ENCODE measurements at regions not wholly inside any gene's neighbourhood (a gene's known extent, or its start where the extent isn't known, plus 50 kb on each side); places are given as distances from the start of the nearest gene placed in this dataset.

GRCh38 chr17:6274310-6274709, 160.6 kb downstream of the AIPL1 start:
- Histone ChIP-seq H3K36me3 (ENCODE audit: control insufficient read depth, insufficient read depth, low read length) (no peaks in the 10 kb centered on the region), H3K4me1 (ENCODE audit: control insufficient read depth, insufficient read depth, low read length) (no peaks in the 10 kb centered on the region), H3K27ac (ENCODE audit: insufficient read depth, low read length) (no peak overlapping the region), H2AK9ac (replicated peaks; ENCODE audit: low read depth, low read length, poor library complexity) (no peak overlapping the region), H3K4me3 (ENCODE audit: insufficient read depth, low read depth, low read length) (no peak overlapping the region), H3K4me2 (ENCODE audit: low read depth, low read length) (no peak overlapping the region), H2BK20ac (ENCODE audit: low read depth, low read length) (no peak overlapping the region), H2BK5ac (ENCODE audit: low read depth, low read length, poor library complexity, severe bottlenecking) (no peak overlapping the region), H3K9ac (ENCODE audit: low read depth, low read length) (no peak overlapping the region), H3K79me1 (ENCODE audit: low read depth in 1 of 2, low read length in 2 of 2) (no peaks in the 10 kb centered on the region), H3K18ac (ENCODE audit: low read depth, low read length) (no peak overlapping the region), H3K27me3 (ENCODE audit: control insufficient read depth, insufficient read depth, low read length) (no peaks in the 10 kb centered on the region), H2AFZ (replicated peaks; ENCODE audit: low read length, poor library complexity) (no peak overlapping the region), H2AK5ac (ENCODE audit: low read depth, low read length) (no peak overlapping the region), H3K56ac (ENCODE audit: extremely low read depth, insufficient read depth, low read length) (no peak overlapping the region), H3K14ac (replicated peaks; ENCODE audit: low read depth, low read length) (no peak overlapping the region), H3K4ac (ENCODE audit: low read depth, low read length) (no peak overlapping the region), H3K9me1 (ENCODE audit: insufficient read depth, low read length) (no peaks in the 10 kb centered on the region), H2BK120ac (ENCODE audit: low read depth, low read length) (no peak overlapping the region), H4K8ac (ENCODE audit: low read depth in 2 of 2, low read length in 2 of 2) (no peak overlapping the region), H4K5ac (ENCODE audit: low read depth, low read length) (no peak overlapping the region), H4K91ac (ENCODE audit: insufficient read depth, low read depth, low read length) (no peak overlapping the region), H3K23ac (ENCODE audit: low read depth, low read length) (no peak overlapping the region), H2BK15ac (ENCODE audit: low read depth, low read length) (no peak overlapping the region), H3K9me3 (ENCODE audit: control insufficient read depth, insufficient read depth, low read length) (peaks cover 16% of the 10 kb centered on the region), H4K20me1 (ENCODE audit: insufficient read depth, low read length) (no peaks in the 10 kb centered on the region)
- CTCF ChIA-PET, result no interaction called here
- 58% methylated on average over 5 of the region's 6 CpGs; no CpG with 5 or more reads in 1 of the 2 experiments for WGBS, 2 experiments (ENCODE audit: extremely low coverage in 2 of 2, insufficient read length in 1 of 2)
- DNase-seq, result no peak
- TF ChIP-seq POLR2A (IDR thresholded peaks at IDR 0.05; ENCODE audit: low read depth, low read length), result no peak
- TF ChIP-seq SMC3 (IDR thresholded peaks at IDR 0.05; ENCODE audit: low read depth, low read length), result no peak
- TF ChIP-seq BHLHE40 (IDR thresholded peaks at IDR 0.05; ENCODE audit: low read depth, low read length), result no peak
- no peak for TF ChIP-seq MAZ (IDR thresholded peaks at IDR 0.05; ENCODE audit: borderline replicate concordance, low read depth, low read length)
- TF ChIP-seq RAD21 (IDR thresholded peaks at IDR 0.05; ENCODE audit: low read length), result no peak
- TF ChIP-seq CHD1 (IDR thresholded peaks at IDR 0.05; ENCODE audit: low read depth, low read length), result no peak
- no peak for TF ChIP-seq ELK1 (IDR thresholded peaks at IDR 0.05; ENCODE audit: borderline replicate concordance, low read depth, low read length)
- no peak for TF ChIP-seq RFX5 (IDR thresholded peaks at IDR 0.05; ENCODE audit: low read depth, low read length)
- no peak for TF ChIP-seq CTCF (conservative IDR thresholded peaks at IDR 0.05; ENCODE audit: low read depth, low read length)
- TF ChIP-seq USF2 (IDR thresholded peaks at IDR 0.05; ENCODE audit: low read depth, low read length), result no peak
- no peak for TF ChIP-seq RCOR1 (IDR thresholded peaks at IDR 0.05; ENCODE audit: insufficient replicate concordance, low read length)
- intact Hi-C loops (cut with micrococcal nuclease) (no loop called here), dilution Hi-C loops (cut with HindIII; ENCODE audit: low sequenced_read_pairs, unreplicated experiment) (no loop called here), in situ Hi-C loops (cut with MboI; ENCODE audit: low sequenced_read_pairs) (no loop called here)
- no peak for ATAC-seq (ENCODE audit: low read depth)
- no TSS peak for BruUV-seq (replicated peaks)
- POLR2A ChIA-PET (ENCODE audit: unreplicated experiment), result no interaction called here

All from IMR-90 (cell line).